Lower lobe of right lung (tissue), 2 donors: ENCODE measurements at regions not wholly inside any gene's neighbourhood (a gene's known extent, or its start where the extent isn't known, plus 50 kb on each side); places are given as distances from the start of the nearest gene placed in this dataset.

Source experiments
- ATAC-seq, 2 donors: fragments of 200-7000 bp; cut with Tn5 transposase; one replicate each; pipeline ENCODE4 v1.9.1; 2020 to 2022; ENCODE audit warnings: mild to moderate bottlenecking in 2 of 2, moderate library complexity in 2 of 2
- DNase-seq: peaks from one replicate; pipeline ENCODE4 v3.0.0-alpha.2; 2020
- H3K27ac ChIP-seq: fragments of 200-600 bp; one replicate; pipeline ENCODE4 v1.8.0; 2022
- H3K27me3 ChIP-seq: fragments of 200-600 bp; one replicate; pipeline ENCODE4 v1.8.0; 2022; ENCODE audit warnings: low read depth
- H3K36me3 ChIP-seq: fragments of 200-600 bp; one replicate; pipeline ENCODE4 v1.8.0; 2022; ENCODE audit warnings: mild to moderate bottlenecking
- H3K4me1 ChIP-seq: fragments of 200-600 bp; one replicate; pipeline ENCODE4 v1.8.0; 2022
- H3K4me3 ChIP-seq: fragments of 200-600 bp; one replicate; pipeline ENCODE4 v1.8.0; 2022; ENCODE audit warnings: mild to moderate bottlenecking
- H3K9me3 ChIP-seq: fragments of 200-600 bp; one replicate; pipeline ENCODE4 v1.8.0; 2022
- intact Hi-C: fragments of 100-400 bp; cut with DNase I; formaldehyde crosslinking; loops from one replicate; pipeline ENCODE4 v1.11.0; 2022
- TF ChIP-seq, protein P1 (sequence below): fragments of 200-600 bp; IDR thresholded peaks from one replicate; pipeline ENCODE4 v1.8.0; 2022; ENCODE audit warnings: antibody characterized with exemption, mild to moderate bottlenecking
- donor health status: DM: no; HTN: yes; CAD: no; lungs with severe emphysema.

- Histone ChIP-seq H3K36me3 (no peaks in the 10 kb centered on the region), H3K27me3 (no peaks in the 10 kb centered on the region), H3K4me1 (no peaks in the 10 kb centered on the region), H3K9me3 (no peaks in the 10 kb centered on the region), H3K27ac (no peak overlapping the region), H3K4me3 (no peak overlapping the region)
- TF ChIP-seq, protein P1, sequence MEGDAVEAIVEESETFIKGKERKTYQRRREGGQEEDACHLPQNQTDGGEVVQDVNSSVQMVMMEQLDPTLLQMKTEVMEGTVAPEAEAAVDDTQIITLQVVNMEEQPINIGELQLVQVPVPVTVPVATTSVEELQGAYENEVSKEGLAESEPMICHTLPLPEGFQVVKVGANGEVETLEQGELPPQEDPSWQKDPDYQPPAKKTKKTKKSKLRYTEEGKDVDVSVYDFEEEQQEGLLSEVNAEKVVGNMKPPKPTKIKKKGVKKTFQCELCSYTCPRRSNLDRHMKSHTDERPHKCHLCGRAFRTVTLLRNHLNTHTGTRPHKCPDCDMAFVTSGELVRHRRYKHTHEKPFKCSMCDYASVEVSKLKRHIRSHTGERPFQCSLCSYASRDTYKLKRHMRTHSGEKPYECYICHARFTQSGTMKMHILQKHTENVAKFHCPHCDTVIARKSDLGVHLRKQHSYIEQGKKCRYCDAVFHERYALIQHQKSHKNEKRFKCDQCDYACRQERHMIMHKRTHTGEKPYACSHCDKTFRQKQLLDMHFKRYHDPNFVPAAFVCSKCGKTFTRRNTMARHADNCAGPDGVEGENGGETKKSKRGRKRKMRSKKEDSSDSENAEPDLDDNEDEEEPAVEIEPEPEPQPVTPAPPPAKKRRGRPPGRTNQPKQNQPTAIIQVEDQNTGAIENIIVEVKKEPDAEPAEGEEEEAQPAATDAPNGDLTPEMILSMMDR, result no peak
- intact Hi-C loops, result no loop called here
- DNase-seq, result no peak
- ATAC-seq, result peak in 1 of 2 donors; percentile 78
Observed at GRCh38 chrX:42708222-42708621, 69.7 kb downstream of the PPP1R2C start.

- intact Hi-C loops, result no loop called here
- H3K4me3 ChIP-seq, result no peak overlapping the region
- H3K27ac ChIP-seq, result no peak overlapping the region
- H3K9me3 ChIP-seq, result no peaks in the 10 kb centered on the region
- TF ChIP-seq, protein P1, result no peak
- H3K27me3 ChIP-seq, result no peaks in the 10 kb centered on the region
- DNase-seq, result no peak
- H3K36me3 ChIP-seq, result no peaks in the 10 kb centered on the region
- H3K4me1 ChIP-seq, result no peaks in the 10 kb centered on the region
- peak in 1 of 2 donors; percentile 66 for ATAC-seq
Observed at GRCh38 chrX:42707742-42708141, 70.2 kb downstream of the PPP1R2C start.

GRCh38 chrX:42704454-42704853, 73.5 kb downstream of the PPP1R2C start:
- ATAC-seq (no peak), DNase-seq (no peak)
- Histone ChIP-seq H3K9me3 (no peaks in the 10 kb centered on the region), H3K36me3 (no peaks in the 10 kb centered on the region), H3K4me3 (no peak overlapping the region), H3K27ac (no peak overlapping the region), H3K4me1 (no peaks in the 10 kb centered on the region), H3K27me3 (no peaks in the 10 kb centered on the region)
- intact Hi-C loops, result no loop called here
- TF ChIP-seq, protein P1, result no peak

- Histone ChIP-seq H3K27ac (no peak overlapping the region), H3K4me3 (no peak overlapping the region), H3K4me1 (no peaks in the 10 kb centered on the region), H3K36me3 (no peaks in the 10 kb centered on the region), H3K9me3 (no peaks in the 10 kb centered on the region), H3K27me3 (no peaks in the 10 kb centered on the region)
- intact Hi-C loops, result no loop called here
- ATAC-seq, result no peak
- DNase-seq, result no peak
- TF ChIP-seq, protein P1, result no peak
Observed at GRCh38 chrX:42697544-42697943, 80.4 kb downstream of the PPP1R2C start.

DNA sequence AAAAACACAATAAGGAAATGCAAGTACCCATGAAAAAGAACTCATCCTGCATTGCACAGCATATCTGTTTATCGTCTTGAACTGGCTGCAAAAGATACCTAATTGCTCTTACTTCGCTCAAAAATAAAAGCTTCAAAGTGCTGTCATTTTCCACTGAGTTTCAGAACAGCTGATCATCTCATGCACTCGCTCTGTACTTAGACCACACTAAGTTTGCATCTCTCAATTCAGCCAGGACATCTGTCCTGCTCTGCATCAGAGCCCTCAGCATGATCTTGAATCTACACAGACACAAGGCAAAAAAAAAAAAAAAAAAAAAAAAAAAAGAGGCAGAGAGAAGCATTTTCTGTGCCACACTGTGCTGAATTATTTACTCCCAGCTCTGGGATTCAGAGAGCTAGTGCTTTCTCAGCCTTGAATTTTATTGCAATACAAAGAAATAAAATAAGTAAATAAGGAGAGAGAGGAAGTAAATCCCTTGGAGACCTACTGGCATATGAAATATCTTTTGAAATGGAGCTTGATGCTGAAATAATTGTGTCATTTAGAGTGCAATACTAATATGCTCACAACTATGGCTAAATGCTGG, 81.3 kb downstream of the PPP1R2C start:
- ATAC-seq (no peak), DNase-seq (no peak)
- Histone ChIP-seq H3K27ac (no peak overlapping the region), H3K9me3 (no peaks in the 10 kb centered on the region), H3K36me3 (no peaks in the 10 kb centered on the region), H3K4me1 (no peaks in the 10 kb centered on the region), H3K4me3 (no peak overlapping the region), H3K27me3 (no peaks in the 10 kb centered on the region)
- TF ChIP-seq, protein P1, result no peak
- intact Hi-C loops, result no loop called here
